Stimulated activated CD4-positive, alpha-beta T cell treated with anti-CD3 and anti-CD28 coated beads, TNF-alpha, amount 100 ng/mL, for 24 hours (primary cell): ENCODE measurements at regions not wholly inside any gene's neighbourhood (a gene's known extent, or its start where the extent isn't known, plus 50 kb on each side); places are given as distances from the start of the nearest gene placed in this dataset.
"Not testable (repeated sequence)": the region's sequence is repeated elsewhere in the genome, so short reads cannot be mapped to it uniquely, and the experiment has no call there.

Experiments used
- DNase-seq, 3 experiments: peaks; one replicate each; pipeline ENCODE4 v3.0.0-alpha.2; 2020; ENCODE audit warnings: low read depth in 3 of 3

DNA sequence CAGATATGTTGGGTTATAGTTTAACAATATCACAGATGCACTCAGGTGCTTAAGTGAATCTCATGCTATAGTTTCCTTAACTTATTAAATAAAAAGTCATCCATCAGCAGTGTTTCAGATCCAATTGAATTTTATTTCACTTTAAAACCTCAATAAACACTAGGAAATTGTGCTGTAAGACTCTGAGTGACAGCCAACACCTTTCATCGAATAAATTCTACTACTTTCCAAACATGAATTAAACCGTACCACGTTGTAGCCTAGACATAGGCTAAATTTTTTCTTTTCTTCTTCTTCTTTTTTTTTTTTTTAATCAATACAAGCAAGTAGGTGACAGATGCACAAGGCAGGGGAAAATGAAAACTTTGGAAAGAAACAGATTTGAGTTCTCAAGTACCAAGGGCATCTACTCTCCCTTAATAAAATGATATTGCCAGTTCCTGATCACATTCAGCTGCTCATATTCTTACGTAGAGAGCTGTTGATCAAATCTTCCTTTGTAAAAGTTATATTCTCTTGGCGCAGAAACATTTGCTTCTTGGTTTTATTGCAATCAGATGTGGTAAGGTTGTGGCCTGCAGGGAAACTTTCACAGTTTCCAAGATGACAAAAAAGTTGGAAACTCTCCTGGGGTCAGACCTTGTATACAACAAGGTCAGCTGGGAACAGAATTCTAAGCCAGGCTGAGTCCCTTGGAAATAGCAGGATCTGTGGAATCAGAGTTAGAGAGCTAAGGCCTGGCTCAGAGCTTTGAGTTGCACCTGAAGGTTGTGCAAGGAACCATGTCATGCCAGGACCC is 147.7 kb downstream of the CD47 start:
- no peak for DNase-seq

DNA sequence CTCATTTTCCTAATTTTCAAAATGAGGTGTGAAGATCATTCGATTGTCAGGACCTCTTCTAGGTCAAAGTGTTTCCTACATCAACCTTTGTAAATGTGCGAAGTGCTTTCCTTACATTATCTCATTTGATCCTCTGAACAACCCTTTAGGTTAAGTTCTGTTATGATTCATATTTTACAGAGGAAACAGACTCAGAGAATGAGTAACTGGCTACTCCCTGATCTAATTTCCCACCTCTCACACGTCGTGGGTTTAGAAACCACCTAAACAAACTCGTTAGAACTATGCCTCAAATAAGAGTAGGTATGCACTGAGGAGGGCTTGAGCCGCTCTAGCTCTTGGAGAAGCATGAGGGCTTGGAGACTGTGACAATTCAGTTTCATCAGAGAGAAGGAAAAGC is 148.6 kb downstream of the CD47 start:
- peak; percentile 8 to 14 (median 13) for DNase-seq

DNA sequence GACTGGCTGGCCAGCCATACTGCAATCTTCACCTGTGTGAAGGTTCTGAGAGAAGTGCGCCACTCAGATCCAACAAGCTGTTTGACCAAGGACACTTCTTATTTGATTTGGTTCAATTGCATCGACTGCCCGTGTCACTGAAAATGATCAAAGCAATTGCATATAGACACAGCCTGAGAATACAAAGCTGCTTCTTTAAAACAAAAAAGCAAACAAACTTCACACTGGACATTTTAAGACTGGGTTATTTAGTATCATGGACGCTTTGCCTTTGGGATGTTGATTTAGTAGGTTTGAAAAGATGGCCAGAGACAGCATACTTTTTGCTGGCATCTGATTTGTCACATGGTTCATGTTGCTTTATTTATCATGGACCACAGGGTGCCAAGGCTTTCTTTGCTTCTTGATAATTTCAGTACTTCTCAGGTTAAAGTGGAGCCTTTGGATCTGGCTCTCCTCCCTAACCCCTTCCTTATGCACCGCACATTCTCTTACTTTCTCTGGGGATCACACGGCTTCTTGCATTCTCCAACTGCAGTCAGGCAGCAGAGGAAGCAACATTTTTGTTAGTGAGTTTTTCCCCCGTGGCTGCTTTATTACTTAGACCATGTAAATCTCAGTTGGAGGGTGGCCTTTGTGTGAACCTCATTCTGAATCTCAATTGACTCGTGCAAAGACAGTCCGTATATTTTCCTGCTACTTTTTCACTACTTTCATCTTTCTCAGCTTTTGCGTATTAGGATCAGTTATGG is 151.0 kb downstream of the CD47 start:
- no peak for DNase-seq

DNA sequence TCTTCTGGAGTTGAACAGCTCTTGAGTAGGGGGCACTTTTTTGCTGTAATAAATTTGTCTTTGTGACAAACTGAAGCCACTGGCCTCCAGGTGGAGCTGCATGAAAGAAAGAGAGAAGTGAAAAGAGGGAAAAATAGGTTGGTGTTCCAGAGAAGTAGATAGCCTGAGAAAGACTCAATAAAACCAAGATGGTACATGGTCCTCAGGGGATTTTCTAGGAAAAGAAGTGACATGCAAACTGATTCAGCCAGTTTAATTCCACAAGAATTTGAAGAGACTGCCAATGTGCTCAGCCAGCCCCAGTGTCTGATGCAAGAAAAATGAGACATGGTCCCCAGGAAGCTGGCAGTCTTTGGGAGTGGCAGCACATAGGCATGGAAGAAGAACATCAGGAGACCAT is 152.7 kb downstream of the CD47 start:
- no peak for DNase-seq

DNA sequence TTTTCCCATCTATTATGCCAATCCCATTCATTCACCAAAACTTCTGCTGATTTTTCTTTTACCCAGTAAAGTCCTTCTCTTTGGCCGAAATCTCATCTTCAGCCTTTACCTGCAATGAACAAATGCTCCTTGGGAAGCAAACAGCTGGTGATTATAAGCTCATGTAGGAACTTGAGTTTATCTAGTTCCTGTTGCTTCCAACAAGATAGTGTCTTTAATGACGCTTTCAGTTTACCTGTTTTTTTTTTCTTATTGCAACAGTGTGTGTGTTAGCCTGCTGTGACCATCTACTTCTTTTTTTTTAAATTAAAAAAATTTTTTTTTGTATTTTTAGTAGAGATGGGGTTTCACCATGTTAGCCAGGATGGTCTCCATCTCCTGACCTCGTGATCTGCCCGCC is 156.0 kb downstream of the CD47 start:
- no peak for DNase-seq

DNA sequence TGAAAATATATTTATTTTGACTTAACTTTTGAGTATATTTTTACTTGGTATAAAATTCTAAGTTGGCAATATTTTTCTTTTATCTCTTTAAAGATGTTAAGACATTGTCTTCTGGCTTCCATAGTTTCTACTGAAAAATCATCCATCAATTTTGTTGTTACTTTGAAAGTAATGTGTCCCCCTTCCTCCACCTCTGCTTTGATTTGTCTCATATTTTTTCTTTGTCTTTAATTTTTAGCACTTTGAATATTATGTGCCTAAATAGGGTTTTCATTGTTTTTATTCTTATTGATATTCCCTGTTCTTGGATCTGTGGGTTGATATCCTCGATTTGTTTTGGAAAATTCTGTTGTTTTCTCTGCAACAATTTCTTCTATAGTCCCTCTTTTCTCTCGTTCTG is 157.4 kb downstream of the CD47 start:
- DNase-seq = no peak

DNA sequence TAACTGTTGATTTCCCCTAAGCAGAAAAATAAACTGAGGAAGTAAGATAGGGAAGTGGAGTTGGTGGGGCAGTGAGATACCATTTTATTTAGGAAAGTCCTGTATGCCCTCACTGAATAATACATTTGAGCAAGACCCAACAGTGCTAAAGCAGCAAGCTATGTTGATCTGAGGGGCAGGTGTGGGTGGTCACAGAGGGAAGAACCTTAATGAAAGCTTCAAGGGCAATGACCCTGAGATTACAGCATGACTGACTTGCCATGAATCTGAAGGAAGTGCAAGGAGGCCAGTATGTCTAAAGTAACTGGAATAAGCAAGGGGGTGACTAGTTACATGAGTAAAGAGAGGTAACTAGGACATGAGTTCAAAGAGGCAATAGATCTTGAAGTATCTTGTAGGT is 159.5 kb downstream of the CD47 start:
- no peak for DNase-seq

DNA sequence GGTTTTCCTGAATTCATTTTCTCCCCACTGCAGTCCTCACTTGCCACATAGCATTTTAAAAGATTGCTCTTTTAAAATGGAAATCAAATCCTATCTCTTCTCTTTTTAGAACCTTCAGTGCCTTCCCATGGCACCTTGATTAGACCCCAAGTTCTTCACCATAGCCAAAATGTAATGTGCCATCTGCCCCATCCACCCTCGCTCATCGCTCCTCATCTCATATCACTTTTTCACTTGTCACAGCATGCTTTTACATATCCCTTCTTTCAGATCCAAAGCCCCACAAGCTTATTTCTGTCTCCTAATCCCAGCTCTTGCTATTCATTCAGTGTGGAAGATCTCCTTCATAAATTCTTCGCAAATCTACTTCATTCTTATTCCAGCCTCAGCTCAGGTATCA is 161.7 kb downstream of the CD47 start:
- no peak for DNase-seq

DNA sequence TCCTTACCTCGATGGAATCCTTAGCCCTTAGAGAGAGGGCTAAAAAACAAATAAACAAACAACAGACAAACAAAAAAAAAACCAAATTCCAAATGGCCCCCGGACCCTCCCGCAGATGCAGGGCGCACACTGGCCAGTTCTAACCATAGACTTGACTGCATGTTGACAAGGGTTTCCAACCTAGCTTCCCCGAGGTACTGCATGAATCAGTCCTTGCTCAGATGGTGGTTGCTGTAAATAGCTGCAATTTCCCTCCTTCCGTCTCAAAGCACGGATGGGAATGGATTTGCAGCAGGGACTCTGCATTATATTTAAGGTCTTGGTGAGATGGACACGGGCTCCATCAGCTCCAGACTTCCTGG is 162.8 kb downstream of the CD47 start:
- no peak for DNase-seq

DNA sequence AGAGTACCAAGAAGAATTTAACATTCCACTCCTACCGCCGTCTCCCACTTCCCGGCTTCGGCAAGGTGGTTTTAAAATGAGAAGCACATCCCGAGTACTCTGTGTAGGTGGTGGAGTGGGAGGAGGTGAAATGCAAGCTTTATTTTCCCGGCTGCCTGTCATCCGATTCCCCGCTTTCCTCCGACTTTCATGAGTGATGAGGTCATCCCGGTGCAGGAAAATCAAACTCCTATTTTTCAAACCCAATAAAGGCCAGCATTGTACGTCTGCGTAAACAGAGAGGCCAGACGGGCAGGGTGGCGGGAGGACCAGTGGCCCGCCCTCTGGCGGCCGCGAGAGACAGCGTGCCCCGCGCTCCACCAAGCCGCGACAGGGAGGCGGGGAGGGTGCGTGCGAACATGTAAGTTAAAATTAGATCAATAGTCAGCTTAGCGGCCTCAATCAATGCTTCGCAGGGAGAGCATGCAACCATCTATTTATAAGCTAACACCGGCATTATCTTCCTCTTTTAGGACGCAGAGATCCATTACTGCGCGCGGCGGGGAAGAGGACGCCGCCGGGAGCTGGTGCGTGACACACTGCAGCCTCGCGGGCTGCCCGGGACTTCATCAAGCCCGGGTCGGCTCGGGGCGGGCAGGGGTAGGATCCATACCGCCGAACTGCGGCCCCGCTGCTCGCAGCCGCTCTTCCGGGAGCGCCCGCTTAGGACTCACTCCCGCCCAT is 163.3 kb downstream of the CD47 start:
- peak; percentile 52 to 73 (median 53) for DNase-seq

DNA sequence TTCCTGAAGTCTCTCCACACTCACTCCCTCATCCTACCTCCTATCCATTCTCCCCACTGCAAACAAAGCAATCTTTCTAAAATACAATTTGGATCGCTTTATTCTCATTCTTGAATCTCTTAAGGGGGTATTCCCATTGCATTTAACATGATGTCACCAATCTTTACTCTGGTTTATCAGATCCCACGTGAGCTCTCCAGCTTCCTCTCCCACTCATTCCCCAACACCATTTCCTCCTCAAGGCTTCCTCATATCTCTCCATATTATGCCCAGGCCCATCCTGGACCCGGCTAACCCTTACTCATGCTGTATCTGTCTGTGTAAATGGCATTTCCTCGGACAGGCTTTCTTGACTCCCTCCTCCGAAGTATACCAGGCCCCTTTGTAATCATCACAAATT is 165.0 kb downstream of the CD47 start:
- DNase-seq = no peak

DNA sequence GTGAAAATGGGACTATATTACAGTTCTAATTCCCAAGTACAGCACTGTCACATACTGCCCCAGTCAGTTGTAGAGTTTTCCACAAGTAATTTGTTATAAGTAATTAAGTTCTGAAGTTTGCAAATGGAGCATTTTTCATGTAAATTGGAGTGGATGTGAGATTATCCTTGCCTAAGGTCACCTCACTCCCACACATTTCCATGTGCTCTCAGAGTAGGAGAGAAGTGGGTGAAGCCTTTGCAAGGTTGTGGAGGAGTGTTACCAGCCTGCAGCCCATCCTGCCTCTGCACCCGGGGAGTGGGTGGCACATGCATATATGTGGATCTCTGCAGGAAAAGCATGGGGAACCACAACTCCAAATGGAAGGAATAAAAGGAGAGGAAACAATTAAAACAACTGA is 169.8 kb downstream of the CD47 start:
- DNase-seq = no peak

DNA sequence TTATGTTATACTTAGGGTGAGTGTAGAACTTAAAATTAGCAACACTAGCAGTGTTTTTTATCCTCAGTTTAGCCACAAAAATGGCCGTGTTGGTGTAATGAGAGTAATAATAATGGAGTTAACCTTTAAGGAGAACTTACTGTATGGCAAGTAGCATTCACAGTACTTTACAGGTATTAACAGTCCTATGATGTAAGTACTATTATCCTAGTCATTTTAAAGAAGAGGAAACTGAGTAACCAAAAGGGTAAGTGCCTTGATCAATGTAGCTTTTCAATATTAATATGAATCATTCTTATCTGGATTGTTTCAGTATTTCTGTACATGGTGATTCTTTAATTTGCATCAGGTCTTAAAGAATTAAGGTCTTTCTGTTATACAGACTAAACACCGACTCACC is 170.3 kb downstream of the CD47 start:
- no peak for DNase-seq

DNA sequence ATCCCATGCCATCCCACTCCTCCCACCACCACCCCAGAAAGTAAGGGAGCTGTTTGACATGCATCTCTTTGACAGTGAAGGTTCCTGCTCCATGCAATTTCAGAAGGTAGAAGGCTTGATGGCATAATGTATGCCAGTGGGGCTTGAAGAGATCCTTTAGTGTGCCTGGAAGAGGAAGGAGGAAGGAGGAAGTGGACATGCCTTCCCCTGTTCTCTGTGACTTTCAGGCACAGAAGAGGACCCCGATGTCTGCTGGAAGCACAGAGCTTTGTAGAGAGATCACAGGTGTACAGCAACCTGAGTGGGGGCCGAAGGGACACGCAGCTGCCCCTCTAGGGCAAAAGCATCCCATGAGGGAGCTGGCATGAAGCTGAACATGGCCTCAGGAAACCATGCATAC is 171.6 kb downstream of the CD47 start:
- no peak for DNase-seq

DNA sequence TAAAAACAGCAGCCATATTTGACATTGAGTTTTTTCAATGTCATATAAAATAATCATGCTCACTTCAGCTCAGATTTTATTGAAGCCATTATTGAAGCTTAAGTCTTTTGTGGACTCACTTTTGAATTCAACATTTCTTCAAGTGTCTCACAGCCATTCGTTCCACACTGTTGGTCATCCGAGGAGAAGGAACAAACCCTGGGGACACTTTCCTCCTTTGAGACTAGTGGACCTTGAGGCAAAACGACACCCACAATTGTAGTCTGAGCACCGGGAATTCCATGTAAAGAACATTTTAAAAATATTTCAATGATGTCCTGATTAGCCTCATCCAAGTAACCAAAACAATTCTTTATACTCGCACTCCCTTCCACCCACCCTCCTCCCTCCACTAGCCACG is 174.7 kb downstream of the CD47 start:
- DNase-seq = no peak

DNA sequence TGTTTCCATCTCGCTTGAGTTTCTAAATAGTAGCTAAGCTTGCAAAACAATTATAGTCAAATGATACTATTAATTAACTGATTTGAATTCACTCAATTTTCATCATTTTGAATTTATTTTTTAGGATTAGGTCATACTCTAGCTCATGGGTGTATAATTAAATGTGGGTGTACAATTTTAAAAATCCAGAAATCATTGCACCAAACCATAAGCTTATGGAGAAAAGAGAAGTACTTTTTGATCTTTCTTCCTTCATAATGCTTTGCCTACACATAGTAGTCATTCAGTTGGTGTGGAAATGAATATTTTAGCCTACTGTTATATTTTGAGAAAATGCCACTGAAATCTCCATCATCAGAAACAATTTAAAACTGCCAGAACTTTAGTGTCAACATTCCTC is 175.1 kb downstream of the CD47 start:
- no peak for DNase-seq

DNA sequence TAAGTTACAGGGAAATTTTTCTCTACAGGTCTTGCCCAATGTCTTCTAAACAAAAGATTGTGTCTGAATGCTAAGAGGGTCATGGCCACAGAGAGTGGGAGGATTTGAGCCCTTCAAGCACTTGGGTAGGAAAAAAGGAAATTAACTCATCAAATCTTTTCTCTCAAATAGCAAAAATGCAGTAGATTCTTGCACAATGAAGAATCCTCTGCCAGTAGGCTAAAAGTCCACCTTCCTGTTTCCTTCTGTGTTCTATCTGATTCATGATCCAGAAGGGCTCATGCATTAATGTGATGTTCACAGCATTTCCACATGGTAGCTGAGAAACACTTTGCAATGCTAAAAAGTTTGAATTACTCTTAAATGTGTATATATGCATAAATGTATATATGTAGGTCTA is 177.1 kb downstream of the CD47 start:
- no peak for DNase-seq

DNA sequence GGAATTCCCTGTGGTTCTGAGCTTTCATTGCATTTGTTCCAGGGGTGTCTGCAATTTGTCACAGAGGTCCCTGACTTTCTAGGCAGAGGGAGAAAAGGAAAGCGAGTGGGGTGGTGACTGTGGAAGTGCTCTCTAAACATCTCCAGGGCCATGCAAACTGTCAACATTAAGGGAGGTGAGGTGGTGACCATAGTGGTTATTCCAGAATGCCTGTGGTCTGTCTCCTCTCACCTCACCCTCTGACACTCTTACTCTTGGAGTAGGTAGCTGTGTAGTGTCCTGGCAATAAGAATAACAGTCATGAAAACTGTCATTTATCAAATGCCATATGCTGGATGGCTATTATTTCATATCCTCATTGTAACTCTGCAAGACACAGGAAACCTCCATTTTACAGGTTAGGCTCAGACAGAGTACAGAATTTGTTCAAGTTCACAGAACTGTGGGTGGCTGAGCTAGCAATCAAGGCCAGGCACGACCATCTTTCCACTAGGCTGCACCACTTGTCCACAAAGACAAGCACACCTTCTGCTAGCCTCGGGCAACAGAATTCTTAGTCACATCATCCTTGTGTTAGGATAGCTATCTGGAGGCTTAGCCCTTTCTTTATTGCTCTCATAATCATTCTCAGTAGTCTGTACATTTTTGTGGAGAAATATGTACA is 179.4 kb downstream of the CD47 start:
- DNase-seq = no peak

DNA sequence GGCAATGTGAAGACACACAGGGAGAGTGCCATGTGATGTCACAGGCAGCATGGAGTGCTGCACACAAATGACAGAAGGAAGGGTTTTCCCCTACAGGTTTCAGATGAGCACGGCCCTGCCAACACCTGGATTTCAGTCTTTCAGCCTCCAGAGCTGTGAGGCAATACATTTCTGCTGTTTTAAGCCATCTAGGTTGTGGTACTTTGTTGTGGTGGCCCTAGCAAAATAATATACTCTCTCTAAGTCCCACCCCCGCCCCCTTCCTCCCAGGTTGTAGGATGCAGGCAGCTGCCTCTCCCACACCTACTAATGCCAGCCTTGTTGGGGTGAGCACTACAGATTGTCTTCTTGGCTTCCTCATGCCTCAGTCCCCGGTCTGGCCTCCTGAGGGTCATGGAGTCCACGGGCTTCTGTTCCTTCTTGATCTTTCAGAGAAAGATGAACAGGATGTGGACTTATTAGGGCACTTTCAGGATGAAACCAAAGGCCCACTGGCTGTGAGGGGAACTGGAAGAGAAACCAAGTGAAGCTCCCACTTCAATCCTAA is 180.0 kb downstream of the CD47 start:
- peak in 1 of 3 experiments; percentile 25 for DNase-seq

DNA sequence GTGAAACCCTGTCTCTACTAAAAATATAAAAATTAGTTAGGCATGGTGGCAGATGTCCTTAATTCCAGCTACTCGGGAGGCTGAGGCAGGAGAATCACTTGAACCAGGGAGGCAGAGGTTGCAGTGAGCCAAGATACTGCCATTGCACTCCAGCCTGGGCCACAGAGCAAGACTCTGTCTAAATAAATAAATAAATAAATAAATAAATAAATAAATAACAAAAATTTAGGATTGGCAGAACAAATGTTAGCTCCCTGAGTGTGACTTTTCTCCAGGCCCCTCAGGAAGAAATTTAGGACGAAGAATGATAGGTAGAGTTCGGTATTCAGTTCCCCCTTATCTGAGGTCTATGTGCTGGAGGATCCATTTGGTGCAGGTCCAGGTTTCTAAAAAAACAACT is 181.2 kb downstream of the CD47 start:
- not testable (repeated sequence) for DNase-seq

DNA sequence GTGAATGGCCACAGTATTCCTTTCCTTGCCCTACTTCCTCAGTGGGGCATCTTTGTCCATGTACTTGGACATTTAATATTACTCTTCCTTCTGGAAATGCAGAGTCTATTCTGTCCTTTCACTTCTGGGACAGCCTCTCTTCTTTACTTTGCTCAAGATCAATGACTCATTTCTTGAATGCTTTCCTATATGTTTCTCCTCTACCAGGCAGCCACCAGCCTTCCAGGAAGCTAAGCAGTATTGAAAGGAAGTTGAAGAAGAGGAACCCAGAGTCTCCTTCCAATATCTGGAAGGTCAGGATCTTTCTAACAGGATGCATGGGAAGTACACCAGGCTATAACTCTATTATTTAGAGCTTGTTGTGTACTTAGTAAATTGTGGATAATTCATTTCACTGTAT is 182.8 kb downstream of the CD47 start:
- DNase-seq = no peak

DNA sequence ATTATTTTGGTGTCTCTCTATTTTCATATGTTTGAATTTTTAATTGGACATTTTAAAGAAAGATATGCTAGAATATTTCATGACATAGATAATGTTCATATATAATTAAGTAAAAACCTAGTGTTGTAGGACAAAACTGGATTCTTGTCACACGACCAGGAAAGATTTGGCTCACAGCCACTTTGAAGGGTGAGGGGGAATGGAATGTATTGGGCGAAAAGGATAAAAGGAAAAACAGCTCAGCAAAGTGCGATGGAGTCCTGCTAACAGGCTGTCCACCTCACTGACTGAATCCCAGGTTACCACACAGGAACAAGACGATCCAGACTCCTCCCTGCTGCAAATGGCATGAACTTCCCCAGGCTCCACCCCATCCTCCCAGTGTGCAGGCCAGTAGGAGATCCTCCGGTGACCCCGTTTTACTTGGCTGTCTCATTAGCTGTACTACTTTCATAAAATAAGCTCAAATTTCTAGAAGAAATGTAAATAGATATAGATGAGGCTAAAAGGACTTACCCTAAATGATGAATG is 186.2 kb downstream of the CD47 start:
- no peak for DNase-seq
